ENCODE measurements at regions not wholly inside any gene's neighbourhood (a gene's known extent, or its start where the extent isn't known, plus 50 kb on each side); places are given as distances from the start of the nearest gene placed in this dataset.

DNA sequence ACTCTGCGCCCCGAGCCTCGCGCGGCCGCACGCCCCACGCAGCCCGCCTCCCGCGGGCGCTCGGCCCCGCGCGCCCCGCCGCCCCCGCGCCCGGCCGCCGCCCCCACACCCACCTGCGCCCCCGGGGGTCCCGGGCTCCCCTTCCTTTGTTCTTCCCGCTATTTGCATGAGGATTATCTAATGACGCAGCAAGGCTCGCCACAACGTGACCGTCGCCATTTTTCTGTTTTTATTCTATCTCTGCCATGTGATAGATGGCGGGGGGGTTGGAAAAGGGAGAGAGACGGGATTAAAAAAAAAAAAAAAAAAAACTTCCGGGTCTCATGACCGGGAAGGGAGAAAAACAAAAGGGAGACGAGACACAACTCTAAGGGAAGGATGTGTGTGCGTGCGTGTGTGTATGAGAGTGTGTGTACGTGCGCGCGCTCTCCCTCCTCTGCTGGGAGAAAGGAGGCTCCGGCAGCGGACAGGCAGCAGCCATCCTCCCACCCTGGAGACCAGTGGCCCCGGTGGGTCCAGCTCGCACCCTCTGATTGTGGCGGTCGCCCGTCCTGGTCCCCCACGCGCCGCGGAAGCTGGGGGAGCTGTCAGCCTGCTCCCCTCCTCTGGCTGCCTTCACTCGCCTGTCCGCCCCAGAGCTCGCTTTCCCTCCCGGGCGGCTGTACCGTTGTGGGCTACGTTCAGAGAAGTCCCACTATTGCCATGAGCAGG, 80.4 kb upstream of the AK4 start:
- H2AFZ ChIP-seq (ENCODE audit: insufficient read depth, low read depth, low read length, poor library complexity, severe bottlenecking): peak overlapping the region; percentile 83
- peaks cover 28 to 40% of the 10 kb centered on the region in 2 donors for H3K4me1 ChIP-seq (ENCODE audit: control insufficient read depth in 1 of 2, insufficient read depth in 2 of 2, low read length in 2 of 2)
- H3K79me2 ChIP-seq (ENCODE audit: insufficient read depth, low read length): peaks cover 50% of the 10 kb centered on the region
- Mint-ChIP-seq H3K4me1 (peaks cover 42% of the 10 kb centered on the region), H3K4me3 (peak overlapping the region; percentile 90 to 93), H3K27ac (peak overlapping the region; percentile 95 to 98 (median 98)), H3K36me3 (peaks cover 9 to 10% of the 10 kb centered on the region in 2 donors), H3K9me3 (no peaks in the 10 kb centered on the region), H3K27me3 (ENCODE audit: low read depth in 3 of 3) (peaks cover 0 to 2% (median 0%) of the 10 kb centered on the region in 3 donors)
- intact Hi-C loops (cut with micrococcal nuclease): loop anchor here (5.0 to 10.0 kb wide), 2 partner anchors 100 to 357 kb away; partner anchors contain the start of genes LEPR (in 1 of the 2) and LEPROT (in 1 of the 2)
- peak; percentile 62 to 67 (median 65) for DNase-seq
- TF ChIP-seq, protein P1, sequence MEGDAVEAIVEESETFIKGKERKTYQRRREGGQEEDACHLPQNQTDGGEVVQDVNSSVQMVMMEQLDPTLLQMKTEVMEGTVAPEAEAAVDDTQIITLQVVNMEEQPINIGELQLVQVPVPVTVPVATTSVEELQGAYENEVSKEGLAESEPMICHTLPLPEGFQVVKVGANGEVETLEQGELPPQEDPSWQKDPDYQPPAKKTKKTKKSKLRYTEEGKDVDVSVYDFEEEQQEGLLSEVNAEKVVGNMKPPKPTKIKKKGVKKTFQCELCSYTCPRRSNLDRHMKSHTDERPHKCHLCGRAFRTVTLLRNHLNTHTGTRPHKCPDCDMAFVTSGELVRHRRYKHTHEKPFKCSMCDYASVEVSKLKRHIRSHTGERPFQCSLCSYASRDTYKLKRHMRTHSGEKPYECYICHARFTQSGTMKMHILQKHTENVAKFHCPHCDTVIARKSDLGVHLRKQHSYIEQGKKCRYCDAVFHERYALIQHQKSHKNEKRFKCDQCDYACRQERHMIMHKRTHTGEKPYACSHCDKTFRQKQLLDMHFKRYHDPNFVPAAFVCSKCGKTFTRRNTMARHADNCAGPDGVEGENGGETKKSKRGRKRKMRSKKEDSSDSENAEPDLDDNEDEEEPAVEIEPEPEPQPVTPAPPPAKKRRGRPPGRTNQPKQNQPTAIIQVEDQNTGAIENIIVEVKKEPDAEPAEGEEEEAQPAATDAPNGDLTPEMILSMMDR (IDR thresholded peaks at IDR 0.05): no peak
- peaks cover 37% of the 10 kb centered on the region for H4K20me1 ChIP-seq (ENCODE audit: insufficient read depth, low read length)
- peak overlapping the region; percentile 75 to 99 (median 97) for H3K4me3 ChIP-seq (replicated peaks in 1 of 3; ENCODE audit: low read depth in 2 of 3, low read length in 3 of 3)
- H3K27me3 ChIP-seq (ENCODE audit: control insufficient read depth in 2 of 2, insufficient read depth in 2 of 2, low read length in 2 of 2): no peaks in the 10 kb centered on the region
- H3K9me3 ChIP-seq (replicated peaks in 1 of 2; ENCODE audit: control insufficient read depth in 1 of 2, insufficient read depth in 1 of 2, low read length in 2 of 2): no peaks in the 10 kb centered on the region
- no peaks in the 10 kb centered on the region for H3K36me3 ChIP-seq (replicated peaks in 1 of 2; ENCODE audit: control insufficient read depth in 1 of 2, insufficient read depth in 2 of 2, low read length in 2 of 2)
- WGBS (ENCODE audit: insufficient coverage): 0% methylated on average over 32 of the region's 61 CpGs
- H3K9ac ChIP-seq (ENCODE audit: insufficient read depth, low read length, poor library complexity, severe bottlenecking): peak overlapping the region; percentile 92
- H3K27ac ChIP-seq (ENCODE audit: low read depth in 1 of 2, low read length in 2 of 2): peak overlapping the region; percentile 93 to 99
- peak overlapping the region; percentile 92 for H3K4me2 ChIP-seq (replicated peaks; ENCODE audit: extremely low read depth, low read length, poor library complexity, severe bottlenecking)

DNA sequence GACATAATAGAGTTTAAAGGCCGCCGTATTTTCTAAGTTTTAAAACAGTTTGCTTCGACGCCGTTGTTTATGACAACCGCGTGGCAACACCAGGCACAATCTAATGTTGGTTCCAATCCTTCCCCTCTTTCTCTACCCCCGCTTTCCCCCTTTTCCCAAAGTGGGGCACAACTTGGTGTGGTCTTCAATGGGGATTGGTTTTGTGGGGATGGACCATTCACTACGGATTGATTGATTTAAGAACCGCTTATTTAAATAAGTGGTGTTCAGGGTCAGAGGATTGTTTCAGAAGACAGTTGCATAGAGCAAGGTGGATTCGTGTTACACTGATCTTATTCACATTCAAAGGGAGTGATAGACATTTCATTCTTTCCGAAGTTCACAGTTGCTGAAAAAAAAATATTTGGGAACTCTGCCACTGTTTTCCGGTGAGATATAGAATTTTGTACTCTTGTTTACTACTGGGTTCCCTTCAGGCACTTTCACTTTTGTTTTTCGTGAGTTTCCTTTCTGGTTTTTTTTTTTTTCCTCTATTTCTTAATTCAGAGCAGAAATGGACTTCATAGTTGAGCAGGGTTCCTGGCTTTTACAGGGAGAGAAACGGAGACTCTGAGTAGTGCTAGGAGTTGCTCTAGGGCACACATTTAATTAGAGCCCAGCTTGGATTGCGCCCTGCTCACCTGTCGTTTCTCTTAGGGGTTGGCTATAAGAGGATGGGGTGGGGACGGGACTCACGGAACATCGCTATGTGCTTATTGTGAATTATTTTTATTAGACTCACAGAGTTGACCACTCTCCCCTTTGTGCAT, 79.6 kb upstream of the AK4 start:
- TF ChIP-seq, protein P1 (IDR thresholded peaks at IDR 0.05): no peak
- Histone ChIP-seq H3K9ac (ENCODE audit: insufficient read depth, low read length, poor library complexity, severe bottlenecking) (peak overlapping the region; percentile 92), H4K20me1 (ENCODE audit: insufficient read depth, low read length) (peaks cover 29% of the 10 kb centered on the region), H3K4me1 (ENCODE audit: control insufficient read depth in 1 of 2, insufficient read depth in 2 of 2, low read length in 2 of 2) (peaks cover 28 to 40% of the 10 kb centered on the region in 2 donors), H3K9me3 (replicated peaks in 1 of 2; ENCODE audit: control insufficient read depth in 1 of 2, insufficient read depth in 1 of 2, low read length in 2 of 2) (no peaks in the 10 kb centered on the region), H3K4me2 (replicated peaks; ENCODE audit: extremely low read depth, low read length, poor library complexity, severe bottlenecking) (peak overlapping the region; percentile 92), H3K27me3 (ENCODE audit: control insufficient read depth in 2 of 2, insufficient read depth in 2 of 2, low read length in 2 of 2) (no peaks in the 10 kb centered on the region), H3K79me2 (ENCODE audit: insufficient read depth, low read length) (peaks cover 42% of the 10 kb centered on the region), H2AFZ (ENCODE audit: insufficient read depth, low read depth, low read length, poor library complexity, severe bottlenecking) (peak overlapping the region; percentile 83), H3K27ac (ENCODE audit: low read depth in 1 of 2, low read length in 2 of 2) (peak overlapping the region; percentile 93 to 99), H3K4me3 (replicated peaks in 1 of 3; ENCODE audit: low read depth in 2 of 3, low read length in 3 of 3) (peak overlapping the region; percentile 75 to 99 (median 97)), H3K36me3 (replicated peaks in 1 of 2; ENCODE audit: control insufficient read depth in 1 of 2, insufficient read depth in 2 of 2, low read length in 2 of 2) (no peaks in the 10 kb centered on the region)
- no peaks in the 10 kb centered on the region for H3K9me3 Mint-ChIP-seq
- H3K4me3 Mint-ChIP-seq: peak overlapping the region; percentile 90 to 93
- H3K4me1 Mint-ChIP-seq: peaks cover 36% of the 10 kb centered on the region
- peaks cover 0 to 2% (median 0%) of the 10 kb centered on the region in 3 donors for H3K27me3 Mint-ChIP-seq (ENCODE audit: low read depth in 3 of 3)
- intact Hi-C loops (cut with micrococcal nuclease): loop anchor here (5.0 to 10.0 kb wide), 2 partner anchors 99 to 356 kb away; partner anchors contain the start of genes LEPR (in 1 of the 2) and LEPROT (in 1 of the 2)
- H3K27ac Mint-ChIP-seq: peak overlapping the region; percentile 95 to 98 (median 98)
- peaks cover 4 to 9% of the 10 kb centered on the region in 2 donors for H3K36me3 Mint-ChIP-seq
- WGBS (ENCODE audit: insufficient coverage): 0% methylated on average over 3 of the region's 20 CpGs
- DNase-seq: peak in 2 of 3 donors; percentile 54 to 57
